H1 (cell line): ENCODE measurements at regions not wholly inside any gene's neighbourhood (a gene's known extent, or its start where the extent isn't known, plus 50 kb on each side); places are given as distances from the start of the nearest gene placed in this dataset.

Source experiments
- CTCF ChIA-PET: fragments of 300-600 bp; sonication (Branson Sonifier 250); formaldehyde crosslinking; loops from one replicate; lab custom pipeline; 2021; ENCODE audit not compliant: partially characterized antibody; lab: Charles Lee
- POLR2A ChIA-PET: fragments of 300-600 bp; sonication (Branson Sonifier 250); formaldehyde crosslinking; loops from one replicate; lab custom pipeline; 2021; ENCODE audit warnings: inconsistent platforms; ENCODE audit not compliant: partially characterized antibody; lab: Charles Lee
- DNase-seq, 2 experiments: peaks; one replicate each; pipeline versions ENCODE4 v3.0.0 to v3.0.0-alpha.2; 2010 to 2022; ENCODE audit warnings: low spot score in 2 of 2, low read depth in 1 of 2, mixed read lengths in 1 of 2
- FAIRE-seq: peaks from 2 replicates; lab custom pipeline; 2011; peaks lifted over from hg19 to GRCh38; lab: Jason Lieb, UNC
- H2AFZ ChIP-seq: 2 replicates; pipeline ENCODE4 v1.8.1; 2012; ENCODE audit warnings: low read length, inconsistent platforms
- H2AK5ac ChIP-seq: 2 replicates; pipeline ENCODE4 v1.6.1; 2013; ENCODE audit warnings: low read depth, low read length
- H2BK120ac ChIP-seq: replicated peaks from 2 replicates; pipeline ENCODE3; 2013; ENCODE audit warnings: low read depth, low read length, inconsistent platforms
- H2BK12ac ChIP-seq: 2 replicates; pipeline ENCODE4 v1.6.1; 2013; ENCODE audit warnings: low read depth, low read length
- H2BK15ac ChIP-seq: 2 replicates; pipeline ENCODE4 v1.6.1; 2013; ENCODE audit warnings: low read length
- H2BK20ac ChIP-seq: 2 replicates; pipeline ENCODE4 v1.6.1; 2013; ENCODE audit warnings: low read length
- H2BK5ac ChIP-seq: 2 replicates; pipeline ENCODE4 v1.6.1; 2013; ENCODE audit warnings: low read depth, low read length
- H3K14ac ChIP-seq: 2 replicates; pipeline ENCODE4 v1.6.1; 2013; ENCODE audit warnings: inconsistent platforms; ENCODE audit not compliant: insufficient read length
- H3K18ac ChIP-seq: 2 replicates; pipeline ENCODE4 v1.6.1; 2013; ENCODE audit warnings: low read length; ENCODE audit errors: extremely low read depth
- H3K23ac ChIP-seq: 2 replicates; pipeline ENCODE4 v1.6.1; 2013; ENCODE audit warnings: inconsistent platforms; ENCODE audit not compliant: insufficient read length
- H3K23me2 ChIP-seq: 2 replicates; pipeline ENCODE4 v1.6.1; 2013; ENCODE audit warnings: low read depth, low read length
- H3K27ac ChIP-seq: 2 replicates; pipeline ENCODE4 v1.6.1; 2011; ENCODE audit warnings: low read depth, low read length, inconsistent platforms
- H3K27me3 ChIP-seq, 4 experiments: replicated peaks in 1 of 4; 1 replicate in 1 of 4; 2 replicates in 3 of 4; pipeline versions ENCODE4 v1.6.1 to v1.8.1; 2011 to 2013; ENCODE audit warnings: low read length in 3 of 4, mild to moderate bottlenecking in 3 of 4, inconsistent platforms in 2 of 4, mixed read lengths in 2 of 4, moderate library complexity in 1 of 4; ENCODE audit not compliant: control insufficient read depth in 3 of 4, insufficient read depth in 3 of 4; ENCODE audit errors: extremely low read depth in 1 of 4
- H3K36me3 ChIP-seq, 4 experiments: 2 replicates each; pipeline versions ENCODE4 v1.6.1 to v1.8.1; 2011 to 2013; ENCODE audit warnings: mild to moderate bottlenecking in 4 of 4, low read length in 3 of 4, moderate library complexity in 2 of 4, control low read depth in 1 of 4, inconsistent platforms in 1 of 4; ENCODE audit not compliant: insufficient read depth in 4 of 4, control insufficient read depth in 2 of 4
- H3K4ac ChIP-seq: replicated peaks from 2 replicates; pipeline ENCODE3; 2013; ENCODE audit warnings: low read length, low read depth, mixed read lengths, inconsistent platforms; ENCODE audit not compliant: insufficient read length
- H3K4me1 ChIP-seq, 4 experiments: replicated peaks in 1 of 4; 1 replicate in 1 of 4; 2 replicates in 3 of 4; pipeline versions ENCODE4 v1.6.1 to v1.8.1; 2011 to 2013; ENCODE audit warnings: low read length in 3 of 4, inconsistent platforms in 2 of 4, mixed read lengths in 1 of 4; ENCODE audit not compliant: insufficient read depth in 4 of 4, control insufficient read depth in 3 of 4
- H3K4me2 ChIP-seq, 2 experiments: 2 replicates each; pipeline versions ENCODE4 v1.6.1 to v1.8.1; 2011 to 2013; ENCODE audit warnings: low read depth in 2 of 2, low read length in 2 of 2, control low read depth in 1 of 2, inconsistent platforms in 1 of 2, mild to moderate bottlenecking in 1 of 2; ENCODE audit not compliant: insufficient read depth in 1 of 2
- H3K4me3 ChIP-seq, 4 experiments: fragments of 200-600, 300-600 bp in 1 of 4; sonication (generic), shearing (Covaris generic), sonication (Bioruptor Twin) in 1 of 4; 2 replicates each; pipeline versions ENCODE4 v1.5.1 to v1.8.1; 2011 to 2016; ENCODE audit warnings: low read length in 4 of 4, low read depth in 3 of 4, control low read depth in 2 of 4, inconsistent platforms in 2 of 4, mild to moderate bottlenecking in 2 of 4, mixed read lengths in 1 of 4, moderate library complexity in 1 of 4; ENCODE audit not compliant: insufficient read depth in 2 of 4; ENCODE audit errors: extremely low read depth in 1 of 4
- H3K56ac ChIP-seq: replicated peaks from 2 replicates; pipeline ENCODE3; 2013; ENCODE audit warnings: low read depth, mild to moderate bottlenecking, mixed read lengths, low read length, inconsistent platforms; ENCODE audit not compliant: insufficient read length
- H3K79me1 ChIP-seq: 2 replicates; pipeline ENCODE4 v1.6.1; 2013; ENCODE audit warnings: low read depth, low read length, control low read depth
- H3K79me2 ChIP-seq, 2 experiments: 2 replicates each; pipeline versions ENCODE4 v1.6.1 to v1.8.1; 2012 to 2013; ENCODE audit warnings: low read length in 2 of 2, mild to moderate bottlenecking in 2 of 2, inconsistent platforms in 1 of 2; ENCODE audit not compliant: insufficient read depth in 2 of 2, control insufficient read depth in 1 of 2
- H3K9ac ChIP-seq, 4 experiments: replicated peaks in 1 of 4; 1 replicate in 1 of 4; 2 replicates in 3 of 4; pipeline versions ENCODE4 v1.6.1 to v1.8.1; 2011 to 2013; ENCODE audit warnings: low read depth in 3 of 4, low read length in 3 of 4, control low read depth in 2 of 4, mild to moderate bottlenecking in 2 of 4, moderate library complexity in 2 of 4, inconsistent platforms in 1 of 4; ENCODE audit errors: extremely low read depth in 1 of 4
- H3K9me3 ChIP-seq, 2 experiments: 2 replicates each; pipeline versions ENCODE4 v1.6.1 to v1.8.1; 2012 to 2013; ENCODE audit warnings: mild to moderate bottlenecking in 2 of 2, moderate library complexity in 2 of 2, control low read depth in 1 of 2, inconsistent platforms in 1 of 2, low read depth in 1 of 2, low read length in 1 of 2, mixed read lengths in 1 of 2; ENCODE audit not compliant: insufficient read depth in 2 of 2
- H4K20me1 ChIP-seq, 2 experiments: replicated peaks in 1 of 2; 2 replicates each; pipeline versions ENCODE3 to v1.8.1; 2011 to 2013; ENCODE audit warnings: inconsistent platforms in 2 of 2, low read length in 2 of 2, mild to moderate bottlenecking in 1 of 2; ENCODE audit not compliant: insufficient read depth in 2 of 2, control insufficient read depth in 1 of 2
- H4K5ac ChIP-seq: 2 replicates; pipeline ENCODE4 v1.6.1; 2013; ENCODE audit warnings: low read length, low read depth, mixed read lengths, inconsistent platforms; ENCODE audit not compliant: insufficient read length
- H4K8ac ChIP-seq: 2 replicates; pipeline ENCODE4 v1.8.0; 2013; ENCODE audit warnings: mild to moderate bottlenecking, moderate library complexity, low read length, inconsistent platforms; ENCODE audit not compliant: insufficient read depth; ENCODE audit errors: extremely low read depth
- H4K91ac ChIP-seq: replicated peaks from 2 replicates; pipeline ENCODE3; 2013; ENCODE audit warnings: low read length, mixed read lengths, inconsistent platforms; ENCODE audit not compliant: insufficient read length
- ASH2L ChIP-seq: fragments of 200-600, 300-600 bp; sonication (generic); IDR thresholded peaks from one replicate; pipeline ENCODE4 v1.7.1; 2017; ENCODE audit warnings: low read length
- BCL11A ChIP-seq, 2 experiments: IDR thresholded peaks; one replicate each; pipeline ENCODE4 v1.6.1; 2011; ENCODE audit warnings: low read depth in 2 of 2, low read length in 2 of 2, mild to moderate bottlenecking in 2 of 2
- CBX8 ChIP-seq: fragments of 300-800, 300-1000 bp; sonication (generic); IDR thresholded peaks from 2 replicates; pipeline ENCODE4 v1.7.1; 2016; ENCODE audit warnings: low read depth, low read length, borderline replicate concordance
- CTBP2 ChIP-seq: IDR thresholded peaks from 2 replicates; pipeline ENCODE4 v1.7.0; 2011; ENCODE audit warnings: borderline replicate concordance, mild to moderate bottlenecking, moderate library complexity, mixed read lengths, low read length; ENCODE audit not compliant: insufficient read depth, insufficient read length
- EGR1 ChIP-seq: IDR thresholded peaks from 2 replicates; pipeline ENCODE4 v1.6.1; 2011; ENCODE audit warnings: low read depth, low read length, borderline replicate concordance
- GABPA ChIP-seq: IDR thresholded peaks from 2 replicates; pipeline ENCODE4 v1.6.1; 2011; ENCODE audit warnings: mild to moderate bottlenecking, low read length, moderate library complexity, borderline replicate concordance; ENCODE audit not compliant: insufficient read depth
- HDAC6 ChIP-seq: IDR thresholded peaks from one replicate; pipeline ENCODE4 v1.7.1; 2012; ENCODE audit warnings: low read depth, mild to moderate bottlenecking, inconsistent platforms, low read length, moderate library complexity
- JUN ChIP-seq: IDR thresholded peaks from 2 replicates; pipeline ENCODE4 v1.6.1; 2011; ENCODE audit warnings: low read depth, mild to moderate bottlenecking, improper control_type of control experiment, low read length
- MAX ChIP-seq: IDR thresholded peaks from 2 replicates; pipeline ENCODE4 v1.6.1; 2012; ENCODE audit warnings: inconsistent platforms
- RBBP5 ChIP-seq: IDR thresholded peaks from 2 replicates; pipeline ENCODE4 v1.7.1; 2012; ENCODE audit warnings: low read depth, mild to moderate bottlenecking, inconsistent platforms, low read length, moderate library complexity, borderline replicate concordance
- SIRT6 ChIP-seq: IDR thresholded peaks from one replicate; pipeline ENCODE4 v1.7.1; 2012; ENCODE audit warnings: low read length, inconsistent platforms
- USF2 ChIP-seq: IDR thresholded peaks from 2 replicates; pipeline ENCODE4 v1.6.1; 2011; ENCODE audit warnings: low read length, improper control_type of control experiment
- YY1 ChIP-seq: IDR thresholded peaks from 2 replicates; pipeline ENCODE4 v1.6.1; 2011; ENCODE audit warnings: low read depth, mild to moderate bottlenecking, low read length
- ZNF274 ChIP-seq: IDR thresholded peaks from 2 replicates; pipeline ENCODE4 v1.7.0; 2012; ENCODE audit warnings: low read length, borderline replicate concordance; ENCODE audit errors: extremely low read depth
- WGBS, 2 experiments: shearing (Covaris generic) in 1 of 2; methylation state at CpG; one replicate each; pipeline versions ENCODE4 v1.1.6 to v1.1.7; 2013 to 2015; ENCODE audit warnings: low lambda C conversion rate in 2 of 2, mixed read lengths in 2 of 2, inconsistent platforms in 1 of 2, low coverage in 1 of 2, missing lambda C conversion rate in 1 of 2; ENCODE audit not compliant: insufficient replicate concordance in 2 of 2, insufficient coverage in 1 of 2, insufficient read length in 1 of 2; ENCODE audit errors: extremely low coverage in 1 of 2, missing lambda C conversion rate in 1 of 2; 5-methylcytosine and 5-hydroxymethylcytosine counted together

GRCh38 chr12:76256904-76257303 lies 91.3 kb downstream of the BBS10 start:
- Histone ChIP-seq H3K56ac (no peak overlapping the region), H3K9ac (no peak overlapping the region), H3K14ac (no peak overlapping the region), H3K79me2 (no peaks in the 10 kb centered on the region), H2AK5ac (no peak overlapping the region), H3K36me3 (no peaks in the 10 kb centered on the region), H3K23ac (no peak overlapping the region), H4K91ac (no peak overlapping the region), H2BK12ac (no peak overlapping the region), H3K4me3 (no peak overlapping the region), H3K27ac (no peak overlapping the region), H4K20me1 (no peaks in the 10 kb centered on the region), H3K4me1 (no peaks in the 10 kb centered on the region), H3K4me2 (no peak overlapping the region), H4K8ac (no peak overlapping the region), H4K5ac (no peak overlapping the region), H3K4ac (no peak overlapping the region), H2BK20ac (no peak overlapping the region), H3K27me3 (no peaks in the 10 kb centered on the region), H2BK120ac (no peak overlapping the region), H3K18ac (no peak overlapping the region), H2BK15ac (no peak overlapping the region), H2BK5ac (no peak overlapping the region), H3K23me2 (no peaks in the 10 kb centered on the region), H3K9me3 (no peaks in the 10 kb centered on the region), H3K79me1 (no peaks in the 10 kb centered on the region), H2AFZ (no peak overlapping the region)
- no peak for TF ChIP-seq BCL11A (IDR thresholded peaks at IDR 0.05; ENCODE audit: low read depth in 2 of 2, low read length in 2 of 2)
- TF ChIP-seq CTBP2, result no peak
- no peak for TF ChIP-seq YY1
- no peak for TF ChIP-seq JUN
- no peak for TF ChIP-seq SIRT6
- no peak for TF ChIP-seq GABPA
- no peak for TF ChIP-seq HDAC6
- TF ChIP-seq ASH2L, result no peak
- TF ChIP-seq ZNF274, result no peak
- no peak for TF ChIP-seq USF2
- no peak for TF ChIP-seq RBBP5
- no peak for TF ChIP-seq EGR1
- TF ChIP-seq MAX, result no peak
- no peak for TF ChIP-seq CBX8
- WGBS, 2 experiments, result 75% methylated on average over 1 of the region's 1 CpG; no CpG with 5 or more reads in 1 of the 2 experiments
- POLR2A ChIA-PET, result no interaction called here
- DNase-seq (no peak), FAIRE-seq (no peak)
- CTCF ChIA-PET, result no interaction called here
